Trophoblast cell (in vitro differentiated cells and primary cell): ENCODE measurements at regions not wholly inside any gene's neighbourhood (a gene's known extent, or its start where the extent isn't known, plus 50 kb on each side); places are given as distances from the start of the nearest gene placed in this dataset.

Experiments
- DNase-seq, 2 donors: peaks; one replicate each; pipeline ENCODE4 v3.0.0-alpha.2; 2016
- H2AFZ ChIP-seq: 2 replicates; pipeline ENCODE4 v1.6.1; 2013; ENCODE audit warnings: low read length, moderate library complexity, mild to moderate bottlenecking; ENCODE audit not compliant: insufficient read depth, poor library complexity
- H2AK5ac ChIP-seq: 2 replicates; pipeline ENCODE4 v1.6.1; 2013; ENCODE audit warnings: mild to moderate bottlenecking, low read length
- H2BK120ac ChIP-seq: 2 replicates; pipeline ENCODE4 v1.6.1; 2013; ENCODE audit warnings: low read length, mild to moderate bottlenecking, moderate library complexity; ENCODE audit not compliant: insufficient read depth, poor library complexity
- H2BK12ac ChIP-seq: 2 replicates; pipeline ENCODE4 v1.6.1; 2013; ENCODE audit warnings: mild to moderate bottlenecking, low read length, moderate library complexity
- H2BK5ac ChIP-seq: 2 replicates; pipeline ENCODE4 v1.6.1; 2013; ENCODE audit warnings: low read length, low read depth, moderate library complexity, mild to moderate bottlenecking; ENCODE audit not compliant: poor library complexity
- H3K14ac ChIP-seq: 2 replicates; pipeline ENCODE4 v1.6.1; 2013; ENCODE audit warnings: mild to moderate bottlenecking, low read length
- H3K18ac ChIP-seq: 2 replicates; pipeline ENCODE4 v1.6.1; 2013; ENCODE audit warnings: mild to moderate bottlenecking, low read length
- H3K23ac ChIP-seq: 2 replicates; pipeline ENCODE4 v1.6.1; 2013; ENCODE audit warnings: low read length
- H3K27ac ChIP-seq: 2 replicates; pipeline ENCODE4 v1.5.1; 2013; ENCODE audit warnings: low read depth, mild to moderate bottlenecking, inconsistent platforms, low read length, moderate library complexity
- H3K27me3 ChIP-seq: 2 replicates; pipeline ENCODE4 v1.6.1; 2013; ENCODE audit warnings: inconsistent platforms, mild to moderate bottlenecking, low read length, moderate library complexity; ENCODE audit not compliant: insufficient read depth
- H3K36me3 ChIP-seq, 2 experiments: 1 replicate in 1 of 2; 2 replicates in 1 of 2; pipeline ENCODE4 v1.6.1; 2013; ENCODE audit warnings: low read length in 2 of 2, mild to moderate bottlenecking in 2 of 2, moderate library complexity in 1 of 2; ENCODE audit not compliant: insufficient read depth in 2 of 2, control insufficient read depth in 1 of 2
- H3K4ac ChIP-seq: 2 replicates; pipeline ENCODE4 v1.6.1; 2013; ENCODE audit warnings: low read depth, mild to moderate bottlenecking, low read length, moderate library complexity
- H3K4me1 ChIP-seq, 2 experiments: 1 replicate in 1 of 2; 2 replicates in 1 of 2; pipeline ENCODE4 v1.6.1; 2013; ENCODE audit warnings: low read length in 2 of 2, mild to moderate bottlenecking in 2 of 2, moderate library complexity in 1 of 2; ENCODE audit not compliant: insufficient read depth in 2 of 2, control insufficient read depth in 1 of 2
- H3K4me2 ChIP-seq: 2 replicates; pipeline ENCODE4 v1.6.1; 2013; ENCODE audit warnings: inconsistent platforms, mild to moderate bottlenecking, low read length, moderate library complexity
- H3K4me3 ChIP-seq: 2 replicates; pipeline ENCODE4 v1.5.1; 2013; ENCODE audit warnings: mild to moderate bottlenecking, low read depth, low read length, inconsistent platforms
- H3K79me1 ChIP-seq: one replicate; pipeline ENCODE4 v1.6.1; 2013; ENCODE audit warnings: low read length
- H3K79me2 ChIP-seq: 2 replicates; pipeline ENCODE4 v1.6.1; 2013; ENCODE audit warnings: low read length, mild to moderate bottlenecking; ENCODE audit not compliant: control insufficient read depth, insufficient read depth, poor library complexity
- H3K9ac ChIP-seq: 2 replicates; pipeline ENCODE4 v1.6.1; 2013; ENCODE audit warnings: mild to moderate bottlenecking, low read length
- H3K9me3 ChIP-seq: 2 replicates; pipeline ENCODE4 v1.6.1; 2013; ENCODE audit warnings: low read depth, mild to moderate bottlenecking, control low read depth, inconsistent platforms, low read length; ENCODE audit not compliant: insufficient read depth
- H4K12ac ChIP-seq: 2 replicates; pipeline ENCODE4 v1.6.1; 2013; ENCODE audit warnings: low read depth, mild to moderate bottlenecking, low read length, moderate library complexity
- H4K8ac ChIP-seq: 2 replicates; pipeline ENCODE4 v1.6.1; 2013; ENCODE audit warnings: low read depth, mild to moderate bottlenecking, low read length, moderate library complexity
- H4K91ac ChIP-seq: one replicate; pipeline ENCODE4 v1.6.1; 2013; ENCODE audit warnings: low read depth, mild to moderate bottlenecking, low read length, moderate library complexity
- WGBS: extraction: QIAGEN DNeasy Blood & Tissue Kit; methylation state at CpG from one replicate; pipeline ENCODE4 v1.1.7; 2013; ENCODE audit warnings: missing lambda C conversion rate; ENCODE audit not compliant: insufficient read length, insufficient coverage; ENCODE audit errors: extremely low coverage; 5-methylcytosine and 5-hydroxymethylcytosine counted together

DNA sequence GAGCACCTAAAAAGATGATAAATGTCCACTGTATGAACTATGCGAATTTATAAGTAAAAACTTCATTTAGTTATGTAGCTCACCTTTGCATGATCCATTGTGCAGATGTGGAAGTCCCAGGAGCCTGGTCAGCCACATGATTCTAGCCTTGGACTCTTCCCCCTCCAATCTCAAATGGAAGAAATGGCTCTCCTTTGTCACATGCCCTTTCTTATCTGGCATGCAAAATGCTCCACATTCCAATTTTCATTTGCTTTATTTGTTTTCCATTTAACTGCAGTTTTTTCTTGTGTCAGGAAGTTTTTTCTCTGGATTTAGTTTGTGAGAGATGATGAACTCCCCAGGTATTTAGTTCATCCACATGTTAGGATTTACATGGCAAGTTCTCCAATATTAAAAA, 73.8 kb downstream of the DYRK2 start:
- Histone ChIP-seq H3K9ac (no peak overlapping the region), H4K12ac (no peak overlapping the region), H2BK120ac (no peak overlapping the region), H3K23ac (no peak overlapping the region), H2AFZ (no peak overlapping the region), H3K4me1 (peaks cover 0 to 1% of the 10 kb centered on the region in 2 experiments), H3K9me3 (no peaks in the 10 kb centered on the region), H3K14ac (no peak overlapping the region), H3K4ac (no peak overlapping the region), H2BK12ac (no peak overlapping the region), H3K79me1 (peaks cover 2% of the 10 kb centered on the region), H3K4me3 (no peak overlapping the region), H4K8ac (no peak overlapping the region), H4K91ac (no peak overlapping the region), H3K36me3 (no peaks in the 10 kb centered on the region), H3K18ac (no peak overlapping the region), H3K27me3 (no peaks in the 10 kb centered on the region), H3K4me2 (no peak overlapping the region), H3K27ac (no peak overlapping the region), H2BK5ac (no peak overlapping the region), H3K79me2 (peaks cover 1% of the 10 kb centered on the region), H2AK5ac (no peak overlapping the region)
- no peak for DNase-seq
- no CpG with 5 or more reads among the region's 1 CpG for WGBS

DNA sequence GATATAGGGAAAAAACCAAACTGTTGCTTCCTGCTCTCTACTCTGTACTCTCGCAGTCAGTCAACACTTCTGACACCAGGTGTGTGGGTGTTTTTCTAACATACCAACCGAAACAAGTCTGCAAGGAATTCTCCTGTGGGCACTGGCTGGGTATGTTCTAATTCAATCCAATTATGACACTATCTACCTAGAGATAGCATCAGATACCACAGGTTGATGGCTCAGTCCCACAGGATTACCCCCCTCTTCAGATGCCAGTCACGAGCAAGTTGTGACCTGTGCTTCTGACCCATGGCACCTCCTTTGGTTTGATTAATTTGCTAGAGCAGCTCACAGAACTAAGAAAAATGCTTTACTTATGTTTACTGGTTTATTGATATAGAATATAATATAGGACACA, 78.3 kb downstream of the DYRK2 start:
- H3K14ac ChIP-seq, result no peak overlapping the region
- H2BK5ac ChIP-seq, result no peak overlapping the region
- H2BK120ac ChIP-seq, result no peak overlapping the region
- no peak overlapping the region for H4K12ac ChIP-seq
- H3K79me1 ChIP-seq, result no peaks in the 10 kb centered on the region
- no peak overlapping the region for H4K8ac ChIP-seq
- no peak for DNase-seq
- H3K27me3 ChIP-seq, result no peaks in the 10 kb centered on the region
- H3K4ac ChIP-seq, result no peak overlapping the region
- WGBS, result no CpG with 5 or more reads among the region's 3 CpGs
- no peak overlapping the region for H3K27ac ChIP-seq
- H2AK5ac ChIP-seq, result no peak overlapping the region
- no peak overlapping the region for H2BK12ac ChIP-seq
- no peaks in the 10 kb centered on the region for H3K9me3 ChIP-seq
- H3K4me1 ChIP-seq, result no peaks in the 10 kb centered on the region
- H3K36me3 ChIP-seq, result no peaks in the 10 kb centered on the region
- H3K4me3 ChIP-seq, result no peak overlapping the region
- no peak overlapping the region for H3K9ac ChIP-seq
- H3K18ac ChIP-seq, result no peak overlapping the region
- H4K91ac ChIP-seq, result no peak overlapping the region
- H3K79me2 ChIP-seq, result no peaks in the 10 kb centered on the region
- H3K4me2 ChIP-seq, result no peak overlapping the region
- H2AFZ ChIP-seq, result no peak overlapping the region
- no peak overlapping the region for H3K23ac ChIP-seq

DNA sequence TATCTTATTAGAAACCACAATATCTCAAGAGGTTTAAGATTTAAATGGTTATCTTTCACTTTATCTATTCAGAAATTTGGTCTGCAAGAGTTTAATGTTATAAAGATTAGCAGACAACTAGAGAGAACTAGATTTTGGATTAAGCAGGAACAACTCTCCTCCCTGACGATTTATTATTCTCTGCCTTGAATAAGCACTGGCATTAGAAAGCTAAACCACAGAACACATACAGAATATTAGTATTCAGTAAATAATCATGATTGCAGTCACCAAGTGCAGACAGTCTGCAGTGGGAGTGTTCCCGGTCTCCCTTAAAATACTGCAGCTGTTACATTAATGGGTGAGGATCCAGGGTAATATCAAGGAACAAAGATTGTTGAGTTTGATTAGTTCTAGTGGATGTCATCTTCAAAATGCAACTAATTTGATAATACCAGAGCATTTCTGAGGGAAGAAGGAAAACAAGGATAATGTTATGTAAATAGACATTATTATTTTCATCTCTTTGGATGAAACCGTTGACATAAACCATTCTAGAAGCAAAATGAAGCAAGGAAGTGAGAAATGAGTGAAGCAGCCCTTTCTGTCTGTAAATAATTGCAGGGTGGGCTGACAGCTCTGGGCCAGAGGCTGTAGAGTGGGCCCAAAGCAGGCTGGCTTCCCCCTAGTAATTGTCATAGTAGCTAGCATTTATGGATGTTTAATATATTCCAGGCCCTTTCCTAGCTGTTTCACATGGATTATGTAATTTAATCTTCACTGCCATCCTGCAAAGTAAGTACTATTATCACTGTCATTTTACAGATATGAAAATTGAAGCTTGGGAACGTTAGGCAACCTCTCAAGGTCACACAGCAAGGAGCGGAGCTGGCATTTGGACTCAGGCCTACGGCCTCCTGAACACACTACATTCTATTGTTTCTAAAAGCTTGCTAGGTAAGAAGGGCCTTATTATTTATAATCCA, 79.4 kb downstream of the DYRK2 start:
- no peak overlapping the region for H3K4me3 ChIP-seq
- H3K27ac ChIP-seq, result no peak overlapping the region
- H2BK120ac ChIP-seq, result no peak overlapping the region
- WGBS, result no CpG with 5 or more reads among the region's 6 CpGs
- H3K9me3 ChIP-seq, result no peaks in the 10 kb centered on the region
- no peak overlapping the region for H3K23ac ChIP-seq
- no peaks in the 10 kb centered on the region for H3K79me2 ChIP-seq
- no peak overlapping the region for H4K91ac ChIP-seq
- H3K79me1 ChIP-seq, result no peaks in the 10 kb centered on the region
- no peak for DNase-seq
- H2AFZ ChIP-seq, result no peak overlapping the region
- no peak overlapping the region for H4K8ac ChIP-seq
- H2BK12ac ChIP-seq, result no peak overlapping the region
- no peak overlapping the region for H4K12ac ChIP-seq
- no peak overlapping the region for H2AK5ac ChIP-seq
- no peaks in the 10 kb centered on the region for H3K4me1 ChIP-seq
- no peak overlapping the region for H3K9ac ChIP-seq
- H3K4me2 ChIP-seq, result no peak overlapping the region
- H3K4ac ChIP-seq, result no peak overlapping the region
- H3K18ac ChIP-seq, result no peak overlapping the region
- no peaks in the 10 kb centered on the region for H3K36me3 ChIP-seq
- no peaks in the 10 kb centered on the region for H3K27me3 ChIP-seq
- no peak overlapping the region for H2BK5ac ChIP-seq
- H3K14ac ChIP-seq, result no peak overlapping the region

DNA sequence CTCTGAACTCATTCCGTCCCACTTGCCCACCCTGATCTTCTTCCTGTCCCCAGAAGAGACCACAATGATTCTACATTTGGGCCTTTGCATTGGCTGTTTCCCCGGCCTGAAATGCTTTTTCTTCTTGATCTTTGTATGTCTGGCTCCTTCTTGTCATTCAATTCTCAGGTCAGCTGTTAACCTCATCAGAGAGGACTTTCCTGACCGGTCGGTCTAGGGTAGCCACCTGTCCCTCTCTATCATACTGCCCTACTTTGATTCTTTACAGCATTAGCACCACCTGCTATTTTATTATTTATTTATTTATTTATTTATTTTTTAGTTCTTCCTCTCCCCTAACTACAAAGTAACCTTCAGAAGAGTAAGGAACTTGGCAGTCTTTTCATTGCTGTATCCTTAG, 84.3 kb downstream of the DYRK2 start:
- Histone ChIP-seq H2BK120ac (no peak overlapping the region), H3K23ac (no peak overlapping the region), H3K14ac (no peak overlapping the region), H3K4me1 (no peaks in the 10 kb centered on the region), H2AK5ac (no peak overlapping the region), H4K8ac (no peak overlapping the region), H4K12ac (no peak overlapping the region), H3K79me2 (no peaks in the 10 kb centered on the region), H3K18ac (no peak overlapping the region), H3K4me2 (no peak overlapping the region), H3K4me3 (no peak overlapping the region), H3K27ac (no peak overlapping the region), H2BK12ac (no peak overlapping the region), H3K9me3 (no peaks in the 10 kb centered on the region), H3K4ac (no peak overlapping the region), H2AFZ (no peak overlapping the region), H3K79me1 (no peaks in the 10 kb centered on the region), H3K9ac (no peak overlapping the region), H4K91ac (no peak overlapping the region), H2BK5ac (no peak overlapping the region), H3K36me3 (no peaks in the 10 kb centered on the region), H3K27me3 (no peaks in the 10 kb centered on the region)
- DNase-seq, result no peak
- WGBS, result no CpG with 5 or more reads among the region's 4 CpGs
